LNCAP (cell line): ENCODE measurements at regions not wholly inside any gene's neighbourhood (a gene's known extent, or its start where the extent isn't known, plus 50 kb on each side); places are given as distances from the start of the nearest gene placed in this dataset.

Source experiments
- TF ChIP-seq, protein P1 (sequence below): fragments of 450-650 bp; IDR thresholded peaks from 2 replicates; pipeline ENCODE4 v1.5.1; 2017; ENCODE audit warnings: mild to moderate bottlenecking

DNA sequence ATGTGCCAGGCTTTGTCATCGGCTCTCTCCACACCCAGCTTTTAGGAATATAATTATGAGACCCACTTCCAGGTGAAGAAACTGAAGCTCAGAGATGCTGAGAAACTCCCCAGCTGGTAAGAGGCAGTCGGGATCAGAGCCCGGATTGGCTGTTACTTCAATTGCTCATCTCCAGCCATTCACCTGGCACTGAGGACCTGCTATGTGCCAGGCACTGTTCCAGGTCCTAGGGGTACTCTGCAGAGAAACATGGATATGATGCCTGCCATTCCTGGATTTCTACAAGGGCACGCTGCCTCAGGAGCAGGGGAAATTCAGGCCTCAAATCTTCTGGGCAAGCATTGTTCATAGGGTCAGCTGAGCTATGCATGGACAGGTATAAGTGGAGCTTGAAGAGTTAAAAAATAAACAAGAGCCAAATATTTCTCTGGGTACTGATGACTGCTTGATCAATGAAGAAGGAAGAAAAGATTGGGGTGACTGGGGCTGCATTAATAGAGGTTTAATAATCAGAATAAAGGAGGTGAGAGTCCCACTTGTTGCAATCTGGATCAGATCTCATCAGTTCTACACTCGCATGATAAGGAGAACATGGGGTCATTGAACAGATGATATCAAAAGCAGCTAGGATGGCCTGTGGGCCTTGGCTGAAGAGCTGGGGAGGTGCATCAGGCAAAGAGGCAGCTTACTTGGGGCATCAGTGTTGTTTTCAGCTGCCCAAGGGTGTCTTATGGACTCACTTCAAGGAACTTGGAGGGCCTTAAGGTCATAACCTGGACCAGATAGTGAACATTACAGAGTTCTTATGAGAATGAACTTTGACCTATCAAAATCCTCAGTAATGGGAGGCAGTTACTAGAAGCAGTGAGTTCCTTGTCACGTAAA lies 80.9 kb upstream of the TOX2 start:
- TF ChIP-seq, protein P1, sequence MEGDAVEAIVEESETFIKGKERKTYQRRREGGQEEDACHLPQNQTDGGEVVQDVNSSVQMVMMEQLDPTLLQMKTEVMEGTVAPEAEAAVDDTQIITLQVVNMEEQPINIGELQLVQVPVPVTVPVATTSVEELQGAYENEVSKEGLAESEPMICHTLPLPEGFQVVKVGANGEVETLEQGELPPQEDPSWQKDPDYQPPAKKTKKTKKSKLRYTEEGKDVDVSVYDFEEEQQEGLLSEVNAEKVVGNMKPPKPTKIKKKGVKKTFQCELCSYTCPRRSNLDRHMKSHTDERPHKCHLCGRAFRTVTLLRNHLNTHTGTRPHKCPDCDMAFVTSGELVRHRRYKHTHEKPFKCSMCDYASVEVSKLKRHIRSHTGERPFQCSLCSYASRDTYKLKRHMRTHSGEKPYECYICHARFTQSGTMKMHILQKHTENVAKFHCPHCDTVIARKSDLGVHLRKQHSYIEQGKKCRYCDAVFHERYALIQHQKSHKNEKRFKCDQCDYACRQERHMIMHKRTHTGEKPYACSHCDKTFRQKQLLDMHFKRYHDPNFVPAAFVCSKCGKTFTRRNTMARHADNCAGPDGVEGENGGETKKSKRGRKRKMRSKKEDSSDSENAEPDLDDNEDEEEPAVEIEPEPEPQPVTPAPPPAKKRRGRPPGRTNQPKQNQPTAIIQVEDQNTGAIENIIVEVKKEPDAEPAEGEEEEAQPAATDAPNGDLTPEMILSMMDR = no peak

DNA sequence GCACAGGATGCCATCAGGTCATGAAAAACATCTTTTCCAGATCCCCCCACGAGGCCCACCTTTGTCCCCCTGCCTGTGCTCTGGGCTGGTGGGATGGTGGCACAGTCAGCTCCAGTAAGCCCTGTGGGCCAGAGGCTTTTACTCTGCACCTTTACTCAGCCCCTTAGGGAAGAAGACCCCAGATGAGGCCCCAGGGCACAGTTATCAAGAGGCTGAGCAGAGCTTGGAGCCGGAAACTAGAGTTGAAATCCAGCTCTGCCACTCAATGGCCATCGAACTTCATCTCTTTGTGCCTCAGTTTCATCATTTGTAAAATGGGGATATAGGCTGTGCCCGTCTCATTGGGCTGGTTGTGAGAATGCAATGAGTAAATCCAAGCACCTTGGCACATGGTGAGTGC lies 81.7 kb upstream of the TOX2 start:
- TF ChIP-seq, protein P1 = no peak

- TF ChIP-seq, protein P1 = no peak
Observed at GRCh38 chr20:43832096-43832816, 82.4 kb upstream of the TOX2 start.

DNA sequence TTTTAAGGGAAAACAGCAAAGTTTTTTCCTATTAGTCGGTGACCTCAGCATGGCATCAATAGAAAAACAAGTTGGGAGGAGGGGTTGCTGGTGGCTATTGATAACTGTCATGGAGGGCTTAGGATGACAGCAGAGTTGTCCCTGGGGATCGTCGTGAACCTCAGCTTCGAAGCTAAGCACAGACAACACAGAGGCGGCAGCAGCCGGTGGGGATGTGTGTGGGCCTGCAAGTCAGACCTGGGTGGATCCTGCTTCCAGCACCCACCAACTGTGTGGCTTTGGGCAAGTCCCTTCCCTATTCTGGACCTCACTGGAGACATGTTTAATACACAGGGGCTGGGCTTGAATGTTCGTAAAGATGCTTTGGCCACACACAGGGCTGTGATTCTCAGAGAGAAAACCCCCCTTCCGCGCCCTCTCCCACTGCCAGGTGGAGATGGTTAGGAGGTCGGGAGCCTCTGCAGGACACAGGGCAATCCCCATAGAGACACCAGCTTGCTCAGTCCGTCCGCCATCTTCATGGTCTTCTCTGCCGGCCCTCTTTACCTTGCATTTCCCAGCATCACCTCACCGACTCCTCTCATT lies 83.1 kb upstream of the TOX2 start:
- TF ChIP-seq, protein P1 = no peak

DNA sequence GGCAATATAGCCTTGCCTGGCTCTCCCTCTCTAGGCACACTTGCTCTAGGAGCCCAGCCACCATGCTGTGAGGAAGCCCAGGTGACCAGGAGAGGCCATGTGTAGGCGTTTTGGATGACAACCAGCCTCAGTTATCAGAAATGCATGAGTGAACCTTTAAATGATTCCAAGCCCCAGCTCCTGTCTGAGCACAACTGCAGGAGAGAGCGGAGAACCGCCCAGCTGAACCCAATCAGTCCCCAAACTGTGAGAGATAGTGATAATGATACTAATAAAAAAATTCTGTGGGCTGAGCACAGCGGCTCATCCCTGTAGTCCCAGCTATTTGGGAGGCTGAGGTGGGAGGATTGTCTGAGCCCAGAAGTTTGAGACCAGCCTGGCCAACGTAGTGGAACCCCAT lies 83.8 kb upstream of the TOX2 start:
- TF ChIP-seq, protein P1 = no peak

- TF ChIP-seq, protein P1 = no peak
Observed at GRCh38 chr20:43829951-43830690, 84.5 kb upstream of the TOX2 start.

DNA sequence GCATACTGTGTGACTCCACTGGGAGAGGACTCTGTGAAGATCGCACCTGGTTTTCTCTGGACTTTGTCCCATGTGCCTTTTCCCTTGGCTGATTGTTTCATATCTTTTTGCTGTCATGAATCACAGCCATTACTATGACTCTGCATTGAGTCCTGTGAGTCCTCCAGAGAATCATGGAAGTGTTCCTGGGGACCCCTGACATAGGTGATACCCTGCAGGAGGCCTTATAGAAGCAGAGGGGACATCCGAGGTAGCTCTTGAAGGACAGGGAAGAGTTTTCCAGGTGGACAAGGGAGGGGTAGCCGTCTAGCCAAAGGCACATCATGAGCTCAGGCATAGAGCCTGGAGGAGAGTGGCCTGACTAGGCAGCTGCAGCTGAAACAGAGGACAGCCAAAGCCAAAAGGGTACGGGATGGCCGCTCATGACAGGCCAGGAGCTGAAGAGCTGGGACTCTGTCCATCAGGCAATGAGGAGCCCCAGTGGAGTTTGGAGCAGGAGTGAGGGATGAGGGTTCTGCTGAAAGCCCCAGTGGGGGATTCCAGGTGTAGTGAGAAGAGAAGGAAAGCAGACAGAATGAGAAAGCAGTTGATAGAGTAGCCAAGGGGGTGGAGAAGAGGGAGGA lies 86.6 kb upstream of the TOX2 start:
- TF ChIP-seq, protein P1 = no peak
